Endothelial cell of umbilical vein (primary cell): ENCODE measurements at regions not wholly inside any gene's neighbourhood (a gene's known extent, or its start where the extent isn't known, plus 50 kb on each side); places are given as distances from the start of the nearest gene placed in this dataset.

Experiments
- EZH2 ChIP-seq: IDR thresholded peaks from 2 replicates; pipeline ENCODE4 v1.6.1; 2012; ENCODE audit warnings: borderline replicate concordance, low read depth, mild to moderate bottlenecking, moderate library complexity, low read length, inconsistent platforms; ENCODE audit not compliant: severe bottlenecking
- FOS ChIP-seq: IDR thresholded peaks from 2 replicates; pipeline ENCODE4 v1.6.1; 2011; ENCODE audit warnings: mild to moderate bottlenecking, low read length, moderate library complexity, borderline replicate concordance; ENCODE audit not compliant: insufficient read depth
- GATA2 ChIP-seq: IDR thresholded peaks from 2 replicates; pipeline ENCODE4 v1.7.0; 2011; ENCODE audit warnings: low read depth, mild to moderate bottlenecking, moderate library complexity, mixed read lengths, low read length; ENCODE audit not compliant: insufficient read length, insufficient read depth
- JUN ChIP-seq: IDR thresholded peaks from 2 replicates; pipeline ENCODE4 v1.6.1; 2011; ENCODE audit warnings: borderline replicate concordance, low read depth; ENCODE audit not compliant: insufficient read length, insufficient read depth
- POLR2A ChIP-seq: IDR thresholded peaks from 2 replicates; pipeline ENCODE4 v1.6.1; 2012; ENCODE audit warnings: low read depth, mild to moderate bottlenecking, control low read depth, low read length
- POLR2AphosphoS5 ChIP-seq: IDR thresholded peaks from 2 replicates; pipeline ENCODE4 v1.6.1; 2012; ENCODE audit warnings: low read depth, mild to moderate bottlenecking, control low read depth, low read length, moderate library complexity; ENCODE audit not compliant: insufficient read depth
- TF ChIP-seq, protein P1 (sequence below), 2 donors: IDR thresholded peaks; 1 replicate in 1 of 2; 2 replicates in 1 of 2; pipeline ENCODE4 v1.5.1; 2011; ENCODE audit warnings: low read length in 2 of 2, mild to moderate bottlenecking in 2 of 2, moderate library complexity in 2 of 2, control low read depth in 1 of 2, inconsistent platforms in 1 of 2, low read depth in 1 of 2; ENCODE audit not compliant: insufficient read depth in 1 of 2; ENCODE audit errors: extremely low read depth in 1 of 2
- TF ChIP-seq, protein P2 (sequence below): IDR thresholded peaks from 2 replicates; pipeline ENCODE4 v1.6.1; 2011; ENCODE audit not compliant: insufficient read depth, insufficient read length

DNA sequence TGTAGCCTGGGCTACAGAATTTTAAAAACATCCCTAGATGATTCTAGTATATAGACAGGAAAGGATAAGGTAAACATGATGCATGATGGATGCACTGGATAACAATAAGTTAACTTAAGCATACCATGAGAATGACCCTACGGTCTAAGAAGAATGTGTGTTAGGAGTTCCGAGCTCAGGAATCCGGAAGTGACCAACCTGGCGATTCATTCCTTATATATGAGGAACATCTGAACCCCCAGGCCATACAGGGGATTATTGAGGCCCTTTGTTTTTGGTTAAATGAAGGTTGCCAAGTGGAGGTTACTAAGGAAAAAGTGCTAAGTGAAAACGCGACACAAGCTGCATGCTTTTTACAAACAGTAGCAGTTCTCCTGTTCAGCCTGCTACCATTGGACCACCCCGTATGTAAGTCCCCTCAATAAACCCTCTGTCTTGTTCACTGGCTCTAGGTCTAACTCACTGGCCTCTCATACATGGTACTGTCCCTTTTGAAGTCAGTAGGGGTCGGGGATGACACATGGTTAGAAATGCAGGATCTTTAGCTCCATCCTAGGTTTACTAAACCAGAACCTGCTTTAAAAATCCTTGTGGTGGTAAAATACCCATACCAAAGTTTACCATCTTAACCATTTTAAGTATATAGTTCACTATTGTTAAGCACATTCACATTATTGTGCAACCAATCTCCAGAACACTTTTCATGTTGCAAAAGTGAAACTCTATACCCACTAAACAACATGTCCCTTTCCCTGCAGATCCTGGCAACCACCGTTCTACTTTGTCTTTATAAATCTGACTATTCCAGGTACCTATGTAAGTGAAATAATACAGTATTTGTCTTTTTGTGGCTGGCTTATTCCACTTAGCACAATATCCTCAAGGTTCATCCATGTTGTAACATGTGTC is 111.0 kb upstream of the MAP4K3 start:
- TF ChIP-seq, protein P1, sequence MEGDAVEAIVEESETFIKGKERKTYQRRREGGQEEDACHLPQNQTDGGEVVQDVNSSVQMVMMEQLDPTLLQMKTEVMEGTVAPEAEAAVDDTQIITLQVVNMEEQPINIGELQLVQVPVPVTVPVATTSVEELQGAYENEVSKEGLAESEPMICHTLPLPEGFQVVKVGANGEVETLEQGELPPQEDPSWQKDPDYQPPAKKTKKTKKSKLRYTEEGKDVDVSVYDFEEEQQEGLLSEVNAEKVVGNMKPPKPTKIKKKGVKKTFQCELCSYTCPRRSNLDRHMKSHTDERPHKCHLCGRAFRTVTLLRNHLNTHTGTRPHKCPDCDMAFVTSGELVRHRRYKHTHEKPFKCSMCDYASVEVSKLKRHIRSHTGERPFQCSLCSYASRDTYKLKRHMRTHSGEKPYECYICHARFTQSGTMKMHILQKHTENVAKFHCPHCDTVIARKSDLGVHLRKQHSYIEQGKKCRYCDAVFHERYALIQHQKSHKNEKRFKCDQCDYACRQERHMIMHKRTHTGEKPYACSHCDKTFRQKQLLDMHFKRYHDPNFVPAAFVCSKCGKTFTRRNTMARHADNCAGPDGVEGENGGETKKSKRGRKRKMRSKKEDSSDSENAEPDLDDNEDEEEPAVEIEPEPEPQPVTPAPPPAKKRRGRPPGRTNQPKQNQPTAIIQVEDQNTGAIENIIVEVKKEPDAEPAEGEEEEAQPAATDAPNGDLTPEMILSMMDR (IDR thresholded peaks at IDR 0.05; ENCODE audit: extremely low read depth in 1 of 2, insufficient read depth in 1 of 2, low read depth in 1 of 2, low read length in 2 of 2), result no peak
- TF ChIP-seq POLR2AphosphoS5 (peak; percentile 11), POLR2A (no peak), EZH2 (no peak), JUN (peak; percentile 58), FOS (no peak), GATA2 (no peak)
- TF ChIP-seq, protein P2, sequence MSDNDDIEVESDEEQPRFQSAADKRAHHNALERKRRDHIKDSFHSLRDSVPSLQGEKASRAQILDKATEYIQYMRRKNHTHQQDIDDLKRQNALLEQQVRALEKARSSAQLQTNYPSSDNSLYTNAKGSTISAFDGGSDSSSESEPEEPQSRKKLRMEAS, result no peak
